A673 (cell line): ENCODE measurements at regions not wholly inside any gene's neighbourhood (a gene's known extent, or its start where the extent isn't known, plus 50 kb on each side); places are given as distances from the start of the nearest gene placed in this dataset.

Source experiments
- BruUV-seq: library from RNA; stranded (reverse); fragments of 400-500 nt; replicated peaks from 2 replicates; lab custom pipeline; 2021; lab: Mats Ljungman, UMichigan
- CTCF ChIA-PET: fragments of 300-600 bp; sonication (Branson Sonifier 250); formaldehyde crosslinking; loops from one replicate; lab custom pipeline; 2022; ENCODE audit warnings: antibody characterized with exemption; lab: Charles Lee
- POLR2A ChIA-PET: fragments of 300-600 bp; sonication (Branson Sonifier 250); formaldehyde crosslinking; loops from one replicate; lab custom pipeline; 2022; ENCODE audit warnings: antibody characterized with exemption; ENCODE audit not compliant: low non-redundant PET; lab: Charles Lee
- DNase-seq: peaks from one replicate; pipeline ENCODE4 v3.0.0-alpha.2; 2015; ENCODE audit warnings: low spot score
- H3K27ac ChIP-seq: fragments of 200-600 bp; sonication (generic); 2 replicates; pipeline ENCODE4 v1.5.1; 2016; ENCODE audit warnings: mixed run types, low read depth, mild to moderate bottlenecking, mixed read lengths, antibody characterized with exemption, low read length; ENCODE audit not compliant: poor library complexity, severe bottlenecking
- H3K27me3 ChIP-seq: fragments of 200-600 bp; sonication (generic); replicated peaks from 2 replicates; pipeline ENCODE4 v1.6.1; 2017; ENCODE audit warnings: mixed run types, low read depth, mild to moderate bottlenecking, mixed read lengths, antibody characterized with exemption, low read length; ENCODE audit not compliant: insufficient read depth, poor library complexity
- H3K36me3 ChIP-seq: fragments of 200-600 bp; sonication (generic); 2 replicates; pipeline ENCODE4 v1.6.1; 2016; ENCODE audit warnings: mixed run types, mild to moderate bottlenecking, mixed read lengths, antibody characterized with exemption, low read length; ENCODE audit not compliant: insufficient read depth, poor library complexity, severe bottlenecking
- H3K4me1 ChIP-seq: fragments of 200-600 bp; sonication (generic); 2 replicates; pipeline ENCODE4 v1.6.1; 2017; ENCODE audit warnings: mixed run types, mild to moderate bottlenecking, mixed read lengths, antibody characterized with exemption, low read length; ENCODE audit not compliant: insufficient read depth, poor library complexity, severe bottlenecking
- H3K4me3 ChIP-seq: fragments of 200-600 bp; sonication (generic); 2 replicates; pipeline ENCODE4 v1.5.1; 2016; ENCODE audit warnings: low read depth, mixed run types, mild to moderate bottlenecking, mixed read lengths, low read length; ENCODE audit not compliant: poor library complexity, severe bottlenecking
- H3K9me3 ChIP-seq: fragments of 200-600 bp; sonication (generic); 2 replicates; pipeline ENCODE4 v1.6.1; 2016; ENCODE audit warnings: mixed run types, low read depth, mild to moderate bottlenecking, mixed read lengths, antibody characterized with exemption, low read length; ENCODE audit not compliant: poor library complexity, severe bottlenecking
- CTCF ChIP-seq: fragments of 300-800, 200-600 bp; sonication (generic); conservative IDR thresholded peaks from 2 replicates; pipeline ENCODE4 v1.5.1; 2017; ENCODE audit warnings: low read depth, mild to moderate bottlenecking, antibody characterized with exemption, low read length, moderate library complexity, mixed read lengths
- EZH2 ChIP-seq: fragments of 200-600 bp; sonication (generic); IDR thresholded peaks from 2 replicates; pipeline ENCODE4 v1.6.1; 2017; ENCODE audit warnings: borderline replicate concordance, low read depth, mild to moderate bottlenecking, mixed read lengths, antibody characterized with exemption, low read length; ENCODE audit not compliant: poor library complexity, severe bottlenecking
- intact Hi-C: fragments of 100-400 bp; cut with micrococcal nuclease; formaldehyde crosslinking; loops from one replicate; pipeline ENCODE4 v1.10.0; 2022; ENCODE audit not compliant: unreplicated experiment

- H3K9me3 ChIP-seq: no peaks in the 10 kb centered on the region
- H3K4me1 ChIP-seq: no peaks in the 10 kb centered on the region
- intact Hi-C loops: no loop called here
- ChIA-PET CTCF (no interaction called here), POLR2A (no interaction called here)
- H3K4me3 ChIP-seq: no peak overlapping the region
- no peak overlapping the region for H3K27ac ChIP-seq
- no peaks in the 10 kb centered on the region for H3K36me3 ChIP-seq
- DNase-seq: no peak
- no peak for TF ChIP-seq CTCF
- no peak for TF ChIP-seq EZH2
- H3K27me3 ChIP-seq: peaks cover 8% of the 10 kb centered on the region
- BruUV-seq: no TSS peak
These were observed 98.8 kb downstream of the BANF2 start for GRCh38 chr20:17798601-17799000.

GRCh38 chr20:17797579-17797978, 97.8 kb downstream of the BANF2 start:
- no TSS peak for BruUV-seq

GRCh38 chr20:17797161-17797560, 97.4 kb downstream of the BANF2 start:
- Histone ChIP-seq H3K9me3 (no peaks in the 10 kb centered on the region), H3K27ac (no peak overlapping the region), H3K4me3 (no peak overlapping the region), H3K36me3 (no peaks in the 10 kb centered on the region), H3K27me3 (peaks cover 8% of the 10 kb centered on the region), H3K4me1 (no peaks in the 10 kb centered on the region)
- intact Hi-C loops: no loop called here
- POLR2A ChIA-PET: no interaction called here
- TF ChIP-seq EZH2 (no peak), CTCF (no peak)
- CTCF ChIA-PET: no interaction called here
- no TSS peak for BruUV-seq
- DNase-seq: no peak

More at GRCh38 chr20:17797579-17797978, 97.8 kb downstream of the BANF2 start:
- H3K9me3 ChIP-seq: no peaks in the 10 kb centered on the region
- H3K4me1 ChIP-seq: no peaks in the 10 kb centered on the region
- DNase-seq: no peak
- TF ChIP-seq CTCF (no peak), EZH2 (no peak)
- H3K4me3 ChIP-seq: no peak overlapping the region
- intact Hi-C loops: no loop called here
- ChIA-PET CTCF (no interaction called here), POLR2A (no interaction called here)
- H3K36me3 ChIP-seq: no peaks in the 10 kb centered on the region
- H3K27me3 ChIP-seq: peaks cover 8% of the 10 kb centered on the region
- no peak overlapping the region for H3K27ac ChIP-seq
